Tibial nerve (tissue), 3 donors: ENCODE measurements at regions not wholly inside any gene's neighbourhood (a gene's known extent, or its start where the extent isn't known, plus 50 kb on each side); places are given as distances from the start of the nearest gene placed in this dataset.

Experiments used
- CTCF ChIP-seq, 5 experiments: fragments of 200-600 bp in 3 of 5; fragments of 450-650 bp in 2 of 5; sonication (generic) in 3 of 5; IDR thresholded peaks; one replicate each; pipeline ENCODE4 v1.5.1; 2016 to 2019; ENCODE audit warnings: antibody characterized with exemption in 5 of 5, mild to moderate bottlenecking in 3 of 5, moderate library complexity in 2 of 5
- POLR2A ChIP-seq, 2 donors: fragments of 450-650 bp; IDR thresholded peaks; one replicate each; pipeline ENCODE4 v1.6.1; 2017; ENCODE audit warnings: antibody characterized with exemption in 2 of 2, mild to moderate bottlenecking in 2 of 2, moderate library complexity in 2 of 2

- TF ChIP-seq CTCF (IDR thresholded peaks at IDR 0.05), result no peak
- TF ChIP-seq POLR2A (IDR thresholded peaks at IDR 0.05), result no peak
Observed at GRCh38 chr2:150985741-150986140, 275.9 kb downstream of the RBM43 start.
